ENCODE measurements at regions not wholly inside any gene's neighbourhood (a gene's known extent, or its start where the extent isn't known, plus 50 kb on each side); places are given as distances from the start of the nearest gene placed in this dataset.

- peaks cover 0 to 27% (median 10%) of the 10 kb centered on the region in 4 donors for H3K4me1 ChIP-seq
- no peak for DNase-seq
- H3K36me3 ChIP-seq: no peaks in the 10 kb centered on the region
- no peaks in the 10 kb centered on the region for H3K27me3 ChIP-seq
- intact Hi-C loops (cut with DNase I; ENCODE audit: low total_unique reads): no loop called here
- peak overlapping the region; percentile 33 to 60 (median 46) for H3K27ac ChIP-seq
- in situ Hi-C loops (cut with MboI; ENCODE audit: low pct_ligation_motif_present in 1 of 4, low pct_unique_long_range_greater_than_20kb in 1 of 4, low sequenced_read_pairs in 3 of 4): no loop called here
- no peak overlapping the region for H3K4me3 ChIP-seq
- no peak for TF ChIP-seq POLR2A (IDR thresholded peaks at IDR 0.05)
- no peak for TF ChIP-seq CTCF (IDR thresholded peaks at IDR 0.05)
- no peak for TF ChIP-seq POLR2AphosphoS5 (IDR thresholded peaks at IDR 0.05)
- no peak for TF ChIP-seq EP300 (IDR thresholded peaks at IDR 0.05; ENCODE audit: low read depth)
- H3K9me3 ChIP-seq: no peaks in the 10 kb centered on the region
- 59 to 75% methylated on average over 3 of the region's 3 CpGs for WGBS, 2 donors (ENCODE audit: low coverage in 1 of 2)
Observed at GRCh38 chr14:71362920-71363584, 455.8 kb downstream of the PCNX1 start.

GRCh38 chr14:71363946-71364925, 457.0 kb downstream of the PCNX1 start:
- intact Hi-C loops (cut with DNase I; ENCODE audit: low total_unique reads): no loop called here
- H3K27me3 ChIP-seq: no peaks in the 10 kb centered on the region
- H3K9me3 ChIP-seq: no peaks in the 10 kb centered on the region
- WGBS, 2 donors (ENCODE audit: low coverage in 1 of 2): 45 to 64% methylated on average over 5 to 8 of the region's 8 CpGs
- TF ChIP-seq EP300 (IDR thresholded peaks at IDR 0.05; ENCODE audit: low read depth) (no peak), CTCF (IDR thresholded peaks at IDR 0.05) (no peak), POLR2A (IDR thresholded peaks at IDR 0.05) (no peak), POLR2AphosphoS5 (IDR thresholded peaks at IDR 0.05) (no peak)
- peaks cover 0 to 27% (median 10%) of the 10 kb centered on the region in 4 donors for H3K4me1 ChIP-seq
- no peaks in the 10 kb centered on the region for H3K36me3 ChIP-seq
- no peak overlapping the region for H3K4me3 ChIP-seq
- in situ Hi-C loops (cut with MboI; ENCODE audit: low pct_ligation_motif_present in 1 of 4, low pct_unique_long_range_greater_than_20kb in 1 of 4, low sequenced_read_pairs in 3 of 4): no loop called here
- peak overlapping the region; percentile 33 to 60 (median 46) for H3K27ac ChIP-seq
- no peak for DNase-seq

- no peaks in the 10 kb centered on the region for H3K27me3 ChIP-seq
- peak overlapping the region in 1 of 4 donors; percentile 60 for H3K27ac ChIP-seq
- no peaks in the 10 kb centered on the region for H3K36me3 ChIP-seq
- H3K4me3 ChIP-seq: no peak overlapping the region
- peaks cover 0 to 27% (median 10%) of the 10 kb centered on the region in 4 donors for H3K4me1 ChIP-seq
- TF ChIP-seq CTCF (IDR thresholded peaks at IDR 0.05) (no peak), EP300 (IDR thresholded peaks at IDR 0.05; ENCODE audit: low read depth) (no peak), POLR2A (IDR thresholded peaks at IDR 0.05) (no peak), POLR2AphosphoS5 (IDR thresholded peaks at IDR 0.05) (no peak)
- 92 to 94% methylated on average over 4 of the region's 4 CpGs for WGBS, 2 donors (ENCODE audit: low coverage in 1 of 2)
- no peak for DNase-seq
- in situ Hi-C loops (cut with MboI; ENCODE audit: low pct_ligation_motif_present in 1 of 4, low pct_unique_long_range_greater_than_20kb in 1 of 4, low sequenced_read_pairs in 3 of 4): no loop called here
- H3K9me3 ChIP-seq: no peaks in the 10 kb centered on the region
- intact Hi-C loops (cut with DNase I; ENCODE audit: low total_unique reads): no loop called here
Observed at GRCh38 chr14:71365361-71365760, 458.1 kb downstream of the PCNX1 start.

- Histone ChIP-seq H3K4me3 (no peak overlapping the region), H3K27me3 (no peaks in the 10 kb centered on the region), H3K27ac (no peak overlapping the region), H3K9me3 (no peaks in the 10 kb centered on the region), H3K4me1 (peaks cover 4 to 35% (median 16%) of the 10 kb centered on the region in 4 donors), H3K36me3 (no peaks in the 10 kb centered on the region)
- DNase-seq: no peak
- 91 to 96% methylated on average over 4 of the region's 4 CpGs for WGBS, 2 donors (ENCODE audit: low coverage in 1 of 2)
- in situ Hi-C loops (cut with MboI; ENCODE audit: low pct_ligation_motif_present in 1 of 4, low pct_unique_long_range_greater_than_20kb in 1 of 4, low sequenced_read_pairs in 3 of 4) (no loop called here), intact Hi-C loops (cut with DNase I; ENCODE audit: low total_unique reads) (no loop called here)
- no peak for TF ChIP-seq POLR2A (IDR thresholded peaks at IDR 0.05)
- no peak for TF ChIP-seq POLR2AphosphoS5 (IDR thresholded peaks at IDR 0.05)
- no peak for TF ChIP-seq CTCF (IDR thresholded peaks at IDR 0.05)
- TF ChIP-seq EP300 (IDR thresholded peaks at IDR 0.05; ENCODE audit: low read depth): no peak
Observed at GRCh38 chr14:71366861-71367260, 459.6 kb downstream of the PCNX1 start.

Measured in transverse colon (tissue), 4 donors.